ENCODE measurements at regions not wholly inside any gene's neighbourhood (a gene's known extent, or its start where the extent isn't known, plus 50 kb on each side); places are given as distances from the start of the nearest gene placed in this dataset.

GRCh38 chr12:105854071-105854470 lies 284.7 kb downstream of the NUAK1 start (continued):
- TF ChIP-seq ZNF775 (CRISPR knock-in tag; IDR thresholded peaks at IDR 0.05; ENCODE audit: borderline replicate concordance) (no peak), ISL2 (CRISPR knock-in tag; IDR thresholded peaks at IDR 0.05) (no peak), ZHX1 (CRISPR knock-in tag; IDR thresholded peaks at IDR 0.05; ENCODE audit: low read depth) (no peak), ZGPAT (CRISPR knock-in tag; IDR thresholded peaks at IDR 0.05) (no peak), MAFG (CRISPR knock-in tag; IDR thresholded peaks at IDR 0.05) (no peak), WIZ (CRISPR knock-in tag; IDR thresholded peaks at IDR 0.05) (no peak), SAFB2 (CRISPR knock-in tag; IDR thresholded peaks at IDR 0.05; ENCODE audit: borderline replicate concordance, low read depth) (no peak), ZNF746 (CRISPR knock-in tag; IDR thresholded peaks at IDR 0.05) (no peak)
- TF ChIP-seq, protein P1, sequence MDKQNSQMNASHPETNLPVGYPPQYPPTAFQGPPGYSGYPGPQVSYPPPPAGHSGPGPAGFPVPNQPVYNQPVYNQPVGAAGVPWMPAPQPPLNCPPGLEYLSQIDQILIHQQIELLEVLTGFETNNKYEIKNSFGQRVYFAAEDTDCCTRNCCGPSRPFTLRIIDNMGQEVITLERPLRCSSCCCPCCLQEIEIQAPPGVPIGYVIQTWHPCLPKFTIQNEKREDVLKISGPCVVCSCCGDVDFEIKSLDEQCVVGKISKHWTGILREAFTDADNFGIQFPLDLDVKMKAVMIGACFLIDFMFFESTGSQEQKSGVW (CRISPR knock-in tag; IDR thresholded peaks at IDR 0.05; ENCODE audit: borderline replicate concordance) = no peak
